22Rv1 (cell line): ENCODE measurements at regions not wholly inside any gene's neighbourhood (a gene's known extent, or its start where the extent isn't known, plus 50 kb on each side); places are given as distances from the start of the nearest gene placed in this dataset.

Experiments used
- ZFX ChIP-seq: fragments of 450-650 bp; IDR thresholded peaks from 2 replicates; pipeline ENCODE4 v1.6.1; 2017; ENCODE audit warnings: antibody characterized with exemption, borderline replicate concordance
- TF ChIP-seq, protein P1 (sequence below): fragments of 450-650 bp; IDR thresholded peaks from 2 replicates; pipeline ENCODE4 v1.5.1; 2017; ENCODE audit warnings: mild to moderate bottlenecking

DNA sequence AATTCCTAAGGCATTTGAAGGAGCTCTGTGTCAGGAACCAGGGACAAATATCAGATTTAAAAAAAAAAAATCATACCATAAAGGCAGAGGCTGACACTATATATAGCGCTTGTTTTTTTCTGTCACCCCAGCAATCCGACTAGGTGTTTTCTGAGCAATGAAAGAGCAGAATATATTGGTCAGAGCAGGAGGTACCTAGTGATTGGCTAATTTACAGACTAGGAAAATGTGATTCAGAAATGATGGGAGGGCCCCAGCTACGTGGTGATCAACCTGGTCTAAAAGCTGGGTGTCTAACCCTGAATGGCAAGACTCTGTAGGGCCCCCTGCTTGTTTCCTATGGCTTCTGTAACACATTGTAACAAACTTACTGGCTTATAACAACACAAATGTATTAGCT lies 195.5 kb upstream of the XYLT1 start:
- TF ChIP-seq, protein P1, sequence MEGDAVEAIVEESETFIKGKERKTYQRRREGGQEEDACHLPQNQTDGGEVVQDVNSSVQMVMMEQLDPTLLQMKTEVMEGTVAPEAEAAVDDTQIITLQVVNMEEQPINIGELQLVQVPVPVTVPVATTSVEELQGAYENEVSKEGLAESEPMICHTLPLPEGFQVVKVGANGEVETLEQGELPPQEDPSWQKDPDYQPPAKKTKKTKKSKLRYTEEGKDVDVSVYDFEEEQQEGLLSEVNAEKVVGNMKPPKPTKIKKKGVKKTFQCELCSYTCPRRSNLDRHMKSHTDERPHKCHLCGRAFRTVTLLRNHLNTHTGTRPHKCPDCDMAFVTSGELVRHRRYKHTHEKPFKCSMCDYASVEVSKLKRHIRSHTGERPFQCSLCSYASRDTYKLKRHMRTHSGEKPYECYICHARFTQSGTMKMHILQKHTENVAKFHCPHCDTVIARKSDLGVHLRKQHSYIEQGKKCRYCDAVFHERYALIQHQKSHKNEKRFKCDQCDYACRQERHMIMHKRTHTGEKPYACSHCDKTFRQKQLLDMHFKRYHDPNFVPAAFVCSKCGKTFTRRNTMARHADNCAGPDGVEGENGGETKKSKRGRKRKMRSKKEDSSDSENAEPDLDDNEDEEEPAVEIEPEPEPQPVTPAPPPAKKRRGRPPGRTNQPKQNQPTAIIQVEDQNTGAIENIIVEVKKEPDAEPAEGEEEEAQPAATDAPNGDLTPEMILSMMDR: no peak
- no peak for TF ChIP-seq ZFX
